ENCODE measurements at regions not wholly inside any gene's neighbourhood (a gene's known extent, or its start where the extent isn't known, plus 50 kb on each side); places are given as distances from the start of the nearest gene placed in this dataset.
"Not testable (repeated sequence)": the region's sequence is repeated elsewhere in the genome, so short reads cannot be mapped to it uniquely, and the experiment has no call there.

DNA sequence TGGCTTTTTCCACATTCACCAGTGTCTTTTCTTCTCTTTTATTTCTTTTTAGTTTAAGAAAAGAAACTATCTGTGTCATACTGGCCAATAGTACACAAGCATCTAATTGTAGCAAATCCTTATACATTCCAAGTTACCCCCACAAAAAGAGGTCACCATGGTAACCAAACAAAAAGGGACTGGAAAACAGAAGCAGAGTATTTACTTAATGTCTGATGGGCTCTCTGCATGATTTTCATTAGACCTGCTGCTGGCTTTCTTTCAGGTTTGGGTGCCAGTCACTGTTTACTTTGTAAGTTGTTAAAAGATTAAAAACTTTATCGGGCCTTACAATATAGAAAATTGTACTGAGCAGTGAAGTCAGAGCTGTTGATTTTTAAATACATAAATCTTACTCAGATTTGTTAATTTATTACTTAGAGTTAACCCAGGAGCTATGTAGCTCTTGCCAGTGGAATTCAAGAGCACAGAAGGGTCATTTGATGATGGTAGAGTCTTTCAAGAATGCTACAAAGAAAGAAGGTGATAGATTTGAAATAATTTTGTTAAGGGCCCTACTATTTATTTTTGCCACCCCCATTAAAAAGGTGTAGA is 123.9 kb downstream of the BRMS1L start:
- DNase-seq (ENCODE audit: low read depth): peak; percentile 44
- no peak overlapping the region for H3K4me3 ChIP-seq (ENCODE audit: low read length)
- TF ChIP-seq, protein P1, sequence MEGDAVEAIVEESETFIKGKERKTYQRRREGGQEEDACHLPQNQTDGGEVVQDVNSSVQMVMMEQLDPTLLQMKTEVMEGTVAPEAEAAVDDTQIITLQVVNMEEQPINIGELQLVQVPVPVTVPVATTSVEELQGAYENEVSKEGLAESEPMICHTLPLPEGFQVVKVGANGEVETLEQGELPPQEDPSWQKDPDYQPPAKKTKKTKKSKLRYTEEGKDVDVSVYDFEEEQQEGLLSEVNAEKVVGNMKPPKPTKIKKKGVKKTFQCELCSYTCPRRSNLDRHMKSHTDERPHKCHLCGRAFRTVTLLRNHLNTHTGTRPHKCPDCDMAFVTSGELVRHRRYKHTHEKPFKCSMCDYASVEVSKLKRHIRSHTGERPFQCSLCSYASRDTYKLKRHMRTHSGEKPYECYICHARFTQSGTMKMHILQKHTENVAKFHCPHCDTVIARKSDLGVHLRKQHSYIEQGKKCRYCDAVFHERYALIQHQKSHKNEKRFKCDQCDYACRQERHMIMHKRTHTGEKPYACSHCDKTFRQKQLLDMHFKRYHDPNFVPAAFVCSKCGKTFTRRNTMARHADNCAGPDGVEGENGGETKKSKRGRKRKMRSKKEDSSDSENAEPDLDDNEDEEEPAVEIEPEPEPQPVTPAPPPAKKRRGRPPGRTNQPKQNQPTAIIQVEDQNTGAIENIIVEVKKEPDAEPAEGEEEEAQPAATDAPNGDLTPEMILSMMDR (conservative IDR thresholded peaks at IDR 0.05; ENCODE audit: low read depth, low read length): no peak

DNA sequence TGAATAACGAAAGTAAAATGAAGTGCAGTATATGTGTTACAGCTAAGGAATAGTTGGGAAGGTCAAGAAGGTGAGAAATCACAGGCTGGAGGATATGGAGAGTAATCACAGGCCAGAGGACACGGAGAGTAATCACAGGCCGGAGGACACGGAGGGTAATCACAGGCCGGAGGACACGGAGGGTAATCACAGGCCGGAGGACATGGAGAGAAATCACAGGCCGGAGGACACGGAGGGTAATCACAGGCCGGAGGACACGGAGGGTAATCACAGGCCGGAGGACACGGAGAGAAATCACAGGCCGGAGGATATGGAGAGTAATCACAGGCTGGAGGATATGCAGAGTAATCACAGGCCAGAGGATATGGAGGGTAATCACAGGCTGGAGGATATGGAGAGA is 121.8 kb downstream of the BRMS1L start:
- H3K4me3 ChIP-seq (ENCODE audit: low read length); DNase-seq (ENCODE audit: low read depth): not testable (repeated sequence)

DNA sequence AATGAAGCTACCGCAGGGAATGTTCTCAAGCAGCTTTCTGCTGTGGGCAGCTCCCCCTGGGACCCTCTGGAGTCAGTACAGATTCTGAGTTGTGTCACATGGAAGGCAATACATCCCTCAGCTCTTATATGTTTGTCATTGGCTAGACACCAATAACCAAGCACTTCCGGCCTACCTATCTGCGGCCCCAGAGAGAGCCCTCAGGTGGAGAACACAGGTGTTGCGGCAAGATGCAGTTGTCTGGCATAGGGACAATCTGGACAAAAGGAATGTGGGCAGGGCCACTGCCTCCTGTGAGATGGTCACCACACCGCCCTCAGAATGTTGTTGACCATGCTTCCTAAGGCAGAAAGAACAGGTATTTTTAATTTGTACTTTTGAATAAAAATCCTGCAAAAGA is 118.7 kb downstream of the BRMS1L start:
- no peak for DNase-seq (ENCODE audit: low read depth)
- no peak overlapping the region for H3K4me3 ChIP-seq (ENCODE audit: low read length)
- TF ChIP-seq, protein P1 (conservative IDR thresholded peaks at IDR 0.05; ENCODE audit: low read depth, low read length): peak; percentile 24

DNA sequence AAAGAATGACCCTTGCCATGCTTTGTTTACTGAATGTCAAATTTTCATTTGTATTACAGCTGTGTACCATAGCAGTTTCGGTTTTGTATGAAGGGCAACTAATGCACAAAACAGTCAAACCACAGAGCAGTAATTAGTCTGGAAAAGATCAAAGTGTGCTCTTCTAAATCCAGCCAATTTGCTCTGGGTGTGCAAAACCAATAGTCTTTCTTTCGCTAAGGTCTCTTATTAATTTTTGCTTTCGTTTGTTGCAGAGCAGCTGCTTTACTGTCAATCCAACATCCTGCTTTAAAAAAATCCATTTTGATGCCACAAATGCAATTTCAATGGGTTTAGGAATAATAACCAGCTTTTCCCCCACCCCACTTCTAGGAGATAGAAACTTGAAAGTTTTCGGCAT is 114.2 kb downstream of the BRMS1L start:
- TF ChIP-seq, protein P1 (conservative IDR thresholded peaks at IDR 0.05; ENCODE audit: low read depth, low read length): no peak
- peak overlapping the region; percentile 16 for H3K4me3 ChIP-seq (ENCODE audit: low read length)
- no peak for DNase-seq (ENCODE audit: low read depth)

DNA sequence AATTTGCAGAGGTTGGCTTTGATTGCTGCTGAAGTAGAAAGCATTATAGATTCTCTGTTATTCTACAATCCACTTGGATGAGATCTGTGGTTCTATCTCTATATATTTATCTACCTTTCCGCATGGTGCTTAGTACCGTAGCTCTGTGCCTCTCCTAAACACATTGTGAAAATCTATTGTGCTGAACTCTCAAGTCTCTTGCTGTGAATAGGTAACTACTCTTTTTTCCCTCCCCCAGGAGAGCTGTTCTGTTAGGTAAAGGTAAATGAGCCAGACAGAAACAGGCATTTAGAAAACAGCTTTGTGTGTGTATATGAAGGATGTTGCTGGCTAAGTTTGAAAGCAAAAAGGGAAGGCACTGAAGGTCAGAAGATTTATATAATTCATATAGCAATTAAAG is 112.6 kb downstream of the BRMS1L start:
- no peak for DNase-seq (ENCODE audit: low read depth)
- H3K4me3 ChIP-seq (ENCODE audit: low read length): no peak overlapping the region
- TF ChIP-seq, protein P1 (conservative IDR thresholded peaks at IDR 0.05; ENCODE audit: low read depth, low read length): no peak

DNA sequence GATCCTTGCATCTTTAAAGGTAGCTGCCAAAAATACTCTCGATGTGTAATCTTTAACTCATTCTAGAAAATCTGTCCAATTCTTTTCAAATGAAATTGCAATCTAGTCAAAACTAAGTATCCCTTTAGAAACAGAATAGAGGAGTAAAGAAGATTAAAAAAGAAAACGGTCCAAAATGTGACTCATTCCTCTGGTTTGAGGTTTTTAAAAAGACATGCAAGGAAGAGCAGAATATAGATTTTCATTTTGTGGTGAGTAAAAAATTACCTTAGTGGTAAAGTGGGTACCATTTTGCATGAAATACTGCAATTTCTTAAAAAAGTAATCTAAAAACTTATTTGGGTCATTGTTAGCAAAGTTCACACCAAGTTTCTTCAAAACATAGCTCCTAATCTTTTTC is 108.4 kb downstream of the BRMS1L start:
- DNase-seq (ENCODE audit: low read depth): no peak
- no peak overlapping the region for H3K4me3 ChIP-seq (ENCODE audit: low read length)
- TF ChIP-seq, protein P1 (conservative IDR thresholded peaks at IDR 0.05; ENCODE audit: low read depth, low read length): no peak

DNA sequence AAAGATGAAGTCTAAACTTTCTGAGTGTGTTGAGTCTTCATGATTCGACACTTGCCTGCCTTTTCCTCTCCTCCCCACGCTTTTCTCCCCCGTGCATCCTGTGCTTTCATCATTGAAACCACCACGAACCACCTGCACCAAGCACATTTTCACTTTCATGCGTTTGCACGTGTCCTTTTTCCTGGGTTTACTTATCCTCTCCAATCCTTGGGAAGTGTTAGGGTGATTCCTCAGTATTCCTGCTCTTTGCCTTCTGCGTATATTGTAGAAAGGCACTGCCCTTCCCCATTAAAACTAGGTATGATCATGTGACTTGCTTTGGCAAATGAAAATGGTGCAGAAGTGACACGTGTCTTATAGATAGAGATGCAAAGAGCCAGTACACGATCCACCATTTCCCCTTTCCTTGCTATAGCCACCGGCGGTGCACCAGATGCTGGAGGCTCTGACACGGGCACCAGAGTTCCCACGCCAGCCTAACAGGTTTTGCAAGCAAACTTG is 106.6 kb downstream of the BRMS1L start:
- TF ChIP-seq, protein P1 (conservative IDR thresholded peaks at IDR 0.05; ENCODE audit: low read depth, low read length): no peak
- H3K4me3 ChIP-seq (ENCODE audit: low read length): no peak overlapping the region
- no peak for DNase-seq (ENCODE audit: low read depth)

Data from retinal pigment epithelial cell (primary cell).